ENCODE measurements at regions not wholly inside any gene's neighbourhood (a gene's known extent, or its start where the extent isn't known, plus 50 kb on each side); places are given as distances from the start of the nearest gene placed in this dataset.

GRCh38 chr7:109945820-109946518 lies 1145.0 kb upstream of the LRRN3 start:
- H2AFZ ChIP-seq (ENCODE audit: insufficient read depth, low read depth, low read length, poor library complexity, severe bottlenecking), result no peak overlapping the region
- H3K4me3 ChIP-seq (replicated peaks in 1 of 3; ENCODE audit: low read depth in 2 of 3, low read length in 3 of 3), result no peak overlapping the region
- H3K4me2 ChIP-seq (replicated peaks; ENCODE audit: extremely low read depth, low read length, poor library complexity, severe bottlenecking), result no peak overlapping the region
- Mint-ChIP-seq H3K4me3 (no peak overlapping the region), H3K4me1 (no peaks in the 10 kb centered on the region), H3K9me3 (peaks cover 0 to 23% (median 4%) of the 10 kb centered on the region in 7 donors), H3K36me3 (no peaks in the 10 kb centered on the region), H3K27ac (no peak overlapping the region), H3K27me3 (ENCODE audit: low read depth in 3 of 3) (no peaks in the 10 kb centered on the region)
- no peak overlapping the region for H3K27ac ChIP-seq (ENCODE audit: low read depth in 1 of 2, low read length in 2 of 2)
- H3K4me1 ChIP-seq (ENCODE audit: control insufficient read depth in 1 of 2, insufficient read depth in 2 of 2, low read length in 2 of 2), result no peaks in the 10 kb centered on the region
- H3K79me2 ChIP-seq (ENCODE audit: insufficient read depth, low read length), result no peaks in the 10 kb centered on the region
- no peaks in the 10 kb centered on the region for H4K20me1 ChIP-seq (ENCODE audit: insufficient read depth, low read length)
- TF ChIP-seq, protein P1, sequence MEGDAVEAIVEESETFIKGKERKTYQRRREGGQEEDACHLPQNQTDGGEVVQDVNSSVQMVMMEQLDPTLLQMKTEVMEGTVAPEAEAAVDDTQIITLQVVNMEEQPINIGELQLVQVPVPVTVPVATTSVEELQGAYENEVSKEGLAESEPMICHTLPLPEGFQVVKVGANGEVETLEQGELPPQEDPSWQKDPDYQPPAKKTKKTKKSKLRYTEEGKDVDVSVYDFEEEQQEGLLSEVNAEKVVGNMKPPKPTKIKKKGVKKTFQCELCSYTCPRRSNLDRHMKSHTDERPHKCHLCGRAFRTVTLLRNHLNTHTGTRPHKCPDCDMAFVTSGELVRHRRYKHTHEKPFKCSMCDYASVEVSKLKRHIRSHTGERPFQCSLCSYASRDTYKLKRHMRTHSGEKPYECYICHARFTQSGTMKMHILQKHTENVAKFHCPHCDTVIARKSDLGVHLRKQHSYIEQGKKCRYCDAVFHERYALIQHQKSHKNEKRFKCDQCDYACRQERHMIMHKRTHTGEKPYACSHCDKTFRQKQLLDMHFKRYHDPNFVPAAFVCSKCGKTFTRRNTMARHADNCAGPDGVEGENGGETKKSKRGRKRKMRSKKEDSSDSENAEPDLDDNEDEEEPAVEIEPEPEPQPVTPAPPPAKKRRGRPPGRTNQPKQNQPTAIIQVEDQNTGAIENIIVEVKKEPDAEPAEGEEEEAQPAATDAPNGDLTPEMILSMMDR (IDR thresholded peaks at IDR 0.05), result no peak
- H3K36me3 ChIP-seq (replicated peaks in 1 of 2; ENCODE audit: control insufficient read depth in 1 of 2, insufficient read depth in 2 of 2, low read length in 2 of 2), result no peaks in the 10 kb centered on the region
- no peak for DNase-seq
- H3K9ac ChIP-seq (ENCODE audit: insufficient read depth, low read length, poor library complexity, severe bottlenecking), result no peak overlapping the region
- H3K27me3 ChIP-seq (ENCODE audit: control insufficient read depth in 2 of 2, insufficient read depth in 2 of 2, low read length in 2 of 2), result no peaks in the 10 kb centered on the region
- H3K9me3 ChIP-seq (replicated peaks in 1 of 2; ENCODE audit: control insufficient read depth in 1 of 2, insufficient read depth in 1 of 2, low read length in 2 of 2), result peaks cover 4 to 10% of the 10 kb centered on the region in 2 donors
- no CpG with 5 or more reads among the region's 4 CpGs for WGBS (ENCODE audit: insufficient coverage)
- intact Hi-C loops (cut with micrococcal nuclease), result no loop called here

GRCh38 chr7:109950256-109950655 lies 1140.7 kb upstream of the LRRN3 start:
- no peak for DNase-seq
- no peaks in the 10 kb centered on the region for H3K27me3 ChIP-seq (ENCODE audit: control insufficient read depth in 2 of 2, insufficient read depth in 2 of 2, low read length in 2 of 2)
- Mint-ChIP-seq H3K27me3 (ENCODE audit: low read depth in 3 of 3) (no peaks in the 10 kb centered on the region), H3K4me1 (no peaks in the 10 kb centered on the region), H3K4me3 (no peak overlapping the region), H3K27ac (no peak overlapping the region), H3K36me3 (no peaks in the 10 kb centered on the region), H3K9me3 (peaks cover 1 to 22% (median 3%) of the 10 kb centered on the region in 7 donors)
- H3K9me3 ChIP-seq (replicated peaks in 1 of 2; ENCODE audit: control insufficient read depth in 1 of 2, insufficient read depth in 1 of 2, low read length in 2 of 2), result peaks cover 7 to 10% of the 10 kb centered on the region in 2 donors
- no peak overlapping the region for H2AFZ ChIP-seq (ENCODE audit: insufficient read depth, low read depth, low read length, poor library complexity, severe bottlenecking)
- H3K9ac ChIP-seq (ENCODE audit: insufficient read depth, low read length, poor library complexity, severe bottlenecking), result no peak overlapping the region
- H3K79me2 ChIP-seq (ENCODE audit: insufficient read depth, low read length), result no peaks in the 10 kb centered on the region
- intact Hi-C loops (cut with micrococcal nuclease), result no loop called here
- no peaks in the 10 kb centered on the region for H3K4me1 ChIP-seq (ENCODE audit: control insufficient read depth in 1 of 2, insufficient read depth in 2 of 2, low read length in 2 of 2)
- TF ChIP-seq, protein P1 (IDR thresholded peaks at IDR 0.05), result no peak
- WGBS (ENCODE audit: insufficient coverage), result 100% methylated on average over 1 of the region's 2 CpGs
- H3K36me3 ChIP-seq (replicated peaks in 1 of 2; ENCODE audit: control insufficient read depth in 1 of 2, insufficient read depth in 2 of 2, low read length in 2 of 2), result no peaks in the 10 kb centered on the region
- no peak overlapping the region for H3K4me2 ChIP-seq (replicated peaks; ENCODE audit: extremely low read depth, low read length, poor library complexity, severe bottlenecking)
- H4K20me1 ChIP-seq (ENCODE audit: insufficient read depth, low read length), result no peaks in the 10 kb centered on the region
- H3K4me3 ChIP-seq (replicated peaks in 1 of 3; ENCODE audit: low read depth in 2 of 3, low read length in 3 of 3), result no peak overlapping the region
- no peak overlapping the region for H3K27ac ChIP-seq (ENCODE audit: low read depth in 1 of 2, low read length in 2 of 2)
